ENCODE measurements at regions not wholly inside any gene's neighbourhood (a gene's known extent, or its start where the extent isn't known, plus 50 kb on each side); places are given as distances from the start of the nearest gene placed in this dataset.
"Not testable (repeated sequence)": the region's sequence is repeated elsewhere in the genome, so short reads cannot be mapped to it uniquely, and the experiment has no call there.

DNA sequence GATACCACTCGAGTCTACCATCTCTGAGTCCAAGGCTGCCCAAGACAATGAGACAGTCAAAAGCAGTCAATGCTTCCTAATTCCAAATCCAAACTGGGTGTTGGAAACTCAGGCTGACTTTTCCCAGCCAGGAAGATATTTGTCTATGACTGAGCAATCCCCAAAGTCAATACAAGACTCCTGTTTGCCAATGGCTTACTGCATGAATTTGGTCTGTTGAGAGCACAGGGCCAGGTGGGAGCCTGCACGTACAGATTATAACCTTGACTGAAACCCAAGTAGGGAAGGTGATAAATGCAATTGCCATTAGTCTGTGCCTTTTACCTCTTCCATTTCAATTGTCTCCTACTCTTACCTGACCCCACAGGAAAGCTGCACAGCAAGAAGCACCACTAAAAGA lies 72.6 kb upstream of the PPARGC1A start:
- Mint-ChIP-seq H3K4me1 (ENCODE audit: low read depth) (no peaks in the 10 kb centered on the region), H3K27me3 (no peaks in the 10 kb centered on the region), H3K9me3 (no peaks in the 10 kb centered on the region), H3K4me3 (no peak overlapping the region), H3K27ac (no peak overlapping the region), H3K36me3 (ENCODE audit: low read depth) (no peaks in the 10 kb centered on the region)
- DNase-seq (no peak), ATAC-seq (no peak)
- CTCF ChIA-PET, result no interaction called here
- intact Hi-C loops (cut with micrococcal nuclease), result no loop called here
- POLR2A ChIA-PET, result no interaction called here
- TF ChIP-seq, protein P1, sequence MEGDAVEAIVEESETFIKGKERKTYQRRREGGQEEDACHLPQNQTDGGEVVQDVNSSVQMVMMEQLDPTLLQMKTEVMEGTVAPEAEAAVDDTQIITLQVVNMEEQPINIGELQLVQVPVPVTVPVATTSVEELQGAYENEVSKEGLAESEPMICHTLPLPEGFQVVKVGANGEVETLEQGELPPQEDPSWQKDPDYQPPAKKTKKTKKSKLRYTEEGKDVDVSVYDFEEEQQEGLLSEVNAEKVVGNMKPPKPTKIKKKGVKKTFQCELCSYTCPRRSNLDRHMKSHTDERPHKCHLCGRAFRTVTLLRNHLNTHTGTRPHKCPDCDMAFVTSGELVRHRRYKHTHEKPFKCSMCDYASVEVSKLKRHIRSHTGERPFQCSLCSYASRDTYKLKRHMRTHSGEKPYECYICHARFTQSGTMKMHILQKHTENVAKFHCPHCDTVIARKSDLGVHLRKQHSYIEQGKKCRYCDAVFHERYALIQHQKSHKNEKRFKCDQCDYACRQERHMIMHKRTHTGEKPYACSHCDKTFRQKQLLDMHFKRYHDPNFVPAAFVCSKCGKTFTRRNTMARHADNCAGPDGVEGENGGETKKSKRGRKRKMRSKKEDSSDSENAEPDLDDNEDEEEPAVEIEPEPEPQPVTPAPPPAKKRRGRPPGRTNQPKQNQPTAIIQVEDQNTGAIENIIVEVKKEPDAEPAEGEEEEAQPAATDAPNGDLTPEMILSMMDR (IDR thresholded peaks at IDR 0.05), result no peak

DNA sequence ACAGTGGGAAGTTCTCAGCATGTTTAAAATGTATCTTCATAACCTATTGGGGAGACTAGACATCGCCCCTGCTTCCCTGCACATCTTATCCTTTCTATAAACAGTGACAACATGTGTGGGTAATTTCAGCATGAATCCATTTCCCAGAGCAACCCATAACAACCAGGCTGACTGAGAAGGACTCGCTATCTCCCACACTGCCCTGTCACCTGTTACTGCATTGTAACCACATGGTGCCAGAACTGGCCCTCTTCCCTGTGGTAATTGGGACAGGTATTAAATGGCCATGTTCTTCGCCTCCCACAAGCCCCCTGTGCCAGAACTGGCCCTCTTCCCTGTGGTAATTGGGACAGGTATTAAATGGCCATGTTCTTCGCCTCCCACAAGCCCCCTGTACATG lies 71.5 kb upstream of the PPARGC1A start:
- ATAC-seq; H3K4me3 Mint-ChIP-seq; H3K9me3 Mint-ChIP-seq; H3K27me3 Mint-ChIP-seq; H3K4me1 Mint-ChIP-seq (ENCODE audit: low read depth); H3K36me3 Mint-ChIP-seq (ENCODE audit: low read depth); POLR2A ChIA-PET; intact Hi-C loops (cut with micrococcal nuclease); CTCF ChIA-PET; H3K27ac Mint-ChIP-seq; DNase-seq: not testable (repeated sequence)

- intact Hi-C loops (cut with micrococcal nuclease), result no loop called here
- H3K36me3 Mint-ChIP-seq (ENCODE audit: low read depth), result no peaks in the 10 kb centered on the region
- no peak overlapping the region for H3K27ac Mint-ChIP-seq
- no peaks in the 10 kb centered on the region for H3K9me3 Mint-ChIP-seq
- TF ChIP-seq, protein P1 (IDR thresholded peaks at IDR 0.05), result no peak
- no peak for DNase-seq
- H3K4me1 Mint-ChIP-seq (ENCODE audit: low read depth), result no peaks in the 10 kb centered on the region
- CTCF ChIA-PET, result no interaction called here
- H3K27me3 Mint-ChIP-seq, result no peaks in the 10 kb centered on the region
- POLR2A ChIA-PET, result interaction anchor here (0.8 kb wide), 1 partner anchor 245 kb away, joined by 3 read pairs; no protein-coding TSS in a partner anchor
- H3K4me3 Mint-ChIP-seq, result no peak overlapping the region
- ATAC-seq, result no peak
These were observed 69.7 kb upstream of the PPARGC1A start for GRCh38 chr4:23959396-23960148.

DNA sequence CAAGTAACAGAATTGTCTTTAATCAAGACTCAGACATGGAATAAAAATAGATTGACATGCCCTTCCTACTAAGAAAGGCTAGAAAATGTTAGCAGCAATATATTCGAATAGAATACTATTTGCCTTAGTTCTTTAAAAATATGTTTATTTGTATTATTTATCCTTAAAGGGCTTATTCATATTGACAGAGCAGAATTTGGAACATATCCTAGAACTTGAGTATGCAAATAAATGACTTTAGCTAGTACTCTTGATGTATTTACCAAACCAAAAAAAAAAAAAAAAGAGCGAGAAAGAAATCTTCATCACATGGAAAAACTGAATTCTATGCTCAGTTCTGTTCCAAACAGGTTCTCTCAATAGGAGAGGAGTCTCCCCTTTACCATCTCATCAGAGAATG lies 68.9 kb upstream of the PPARGC1A start:
- H3K27me3 Mint-ChIP-seq, result no peaks in the 10 kb centered on the region
- no peak overlapping the region for H3K4me3 Mint-ChIP-seq
- intact Hi-C loops (cut with micrococcal nuclease), result no loop called here
- ChIA-PET CTCF (no interaction called here), POLR2A (interaction anchor here (0.8 kb wide), 1 partner anchor 244 kb away, joined by 3 read pairs; no protein-coding TSS in a partner anchor)
- DNase-seq, result no peak
- TF ChIP-seq, protein P1 (IDR thresholded peaks at IDR 0.05), result no peak
- no peak overlapping the region for H3K27ac Mint-ChIP-seq
- no peaks in the 10 kb centered on the region for H3K9me3 Mint-ChIP-seq
- H3K4me1 Mint-ChIP-seq (ENCODE audit: low read depth), result no peaks in the 10 kb centered on the region
- ATAC-seq, result no peak
- H3K36me3 Mint-ChIP-seq (ENCODE audit: low read depth), result no peaks in the 10 kb centered on the region

GRCh38 chr4:23957465-23957864 lies 67.6 kb upstream of the PPARGC1A start:
- intact Hi-C loops (cut with micrococcal nuclease), result no loop called here
- ChIA-PET POLR2A (no interaction called here), CTCF (no interaction called here)
- Mint-ChIP-seq H3K36me3 (ENCODE audit: low read depth) (no peaks in the 10 kb centered on the region), H3K4me1 (ENCODE audit: low read depth) (no peaks in the 10 kb centered on the region), H3K4me3 (no peak overlapping the region), H3K27me3 (no peaks in the 10 kb centered on the region), H3K9me3 (no peaks in the 10 kb centered on the region), H3K27ac (no peak overlapping the region)
- ATAC-seq, result no peak
- TF ChIP-seq, protein P1 (IDR thresholded peaks at IDR 0.05), result no peak
- no peak for DNase-seq
